Keratinocyte (primary cell): ENCODE measurements at regions not wholly inside any gene's neighbourhood (a gene's known extent, or its start where the extent isn't known, plus 50 kb on each side); places are given as distances from the start of the nearest gene placed in this dataset.

ENCODE experiments used
- DNase-seq: peaks from one replicate; pipeline ENCODE4 v3.0.0-alpha.2; 2011; ENCODE audit warnings: low read depth, missing footprints, low spot score
- FAIRE-seq: peaks from 2 replicates; lab custom pipeline; 2011; peaks lifted over from hg19 to GRCh38; lab: Jason Lieb, UNC
- H2AFZ ChIP-seq: 2 replicates; pipeline ENCODE4 v1.6.0; 2012; ENCODE audit warnings: low read length, control low read depth, inconsistent platforms; ENCODE audit not compliant: control insufficient read depth
- H3K27ac ChIP-seq: 2 replicates; pipeline ENCODE4 v1.5.1; 2011; ENCODE audit warnings: low read length; ENCODE audit not compliant: control insufficient read depth, insufficient read depth
- H3K27me3 ChIP-seq: 3 replicates; pipeline ENCODE4 v1.6.0; 2011; ENCODE audit warnings: low read length; ENCODE audit not compliant: control insufficient read depth, insufficient read depth; ENCODE audit errors: extremely low read depth
- H3K36me3 ChIP-seq, 2 experiments: 2 replicates in 1 of 2; 3 replicates in 1 of 2; pipeline ENCODE4 v1.5.1; 2011; ENCODE audit warnings: low read length in 2 of 2, mild to moderate bottlenecking in 1 of 2; ENCODE audit not compliant: control insufficient read depth in 2 of 2, insufficient read depth in 2 of 2; ENCODE audit errors: extremely low read depth in 1 of 2
- H3K4me1 ChIP-seq: 3 replicates; pipeline ENCODE4 v1.5.1; 2011; ENCODE audit warnings: low read length; ENCODE audit not compliant: control insufficient read depth, insufficient read depth; ENCODE audit errors: extremely low read depth
- H3K4me2 ChIP-seq: 3 replicates; pipeline ENCODE4 v1.6.0; 2011; ENCODE audit warnings: low read depth, low read length; ENCODE audit not compliant: control insufficient read depth, insufficient read depth; ENCODE audit errors: extremely low read depth
- H3K4me3 ChIP-seq, 3 experiments: fragments of 200-600 bp in 1 of 3; sonication (generic) in 1 of 3; 2 replicates in 2 of 3; 3 replicates in 1 of 3; pipeline ENCODE4 v1.5.1; 2011 to 2016; ENCODE audit warnings: low read length in 3 of 3, mild to moderate bottlenecking in 3 of 3, control low read depth in 2 of 3, inconsistent platforms in 1 of 3, low read depth in 1 of 3, mixed read lengths in 1 of 3, mixed run types in 1 of 3, moderate library complexity in 1 of 3; ENCODE audit not compliant: control insufficient read depth in 2 of 3, insufficient read depth in 2 of 3; ENCODE audit errors: extremely low read depth in 1 of 3
- H3K79me2 ChIP-seq: 2 replicates; pipeline ENCODE4 v1.6.0; 2012; ENCODE audit warnings: low read length; ENCODE audit not compliant: control insufficient read depth, insufficient read depth
- H3K9ac ChIP-seq: 3 replicates; pipeline ENCODE4 v1.6.0; 2011; ENCODE audit warnings: low read length; ENCODE audit not compliant: control insufficient read depth, insufficient read depth; ENCODE audit errors: extremely low read depth
- H3K9me1 ChIP-seq: 3 replicates; pipeline ENCODE4 v1.6.0; 2011; ENCODE audit warnings: low read length; ENCODE audit not compliant: control insufficient read depth, insufficient read depth; ENCODE audit errors: extremely low read depth
- H3K9me3 ChIP-seq: 2 replicates; pipeline ENCODE4 v1.5.1; 2012; ENCODE audit warnings: low read depth, low read length; ENCODE audit not compliant: control insufficient read depth
- H4K20me1 ChIP-seq: 3 replicates; pipeline ENCODE4 v1.6.0; 2011; ENCODE audit warnings: low read length; ENCODE audit not compliant: control insufficient read depth, insufficient read depth; ENCODE audit errors: extremely low read depth
- EZH2 ChIP-seq: IDR thresholded peaks from one replicate; pipeline ENCODE4 v1.6.1; 2012; ENCODE audit warnings: inconsistent platforms, mild to moderate bottlenecking, low read length, moderate library complexity
- dilution Hi-C: fragments of 300-500 bp; cut with MboI; formaldehyde crosslinking; loops from one replicate; pipeline ENCODE4 v1.7.0; 2020; ENCODE audit warnings: low sequenced_read_pairs; ENCODE audit not compliant: extremely low pct_ligation_motif_present
- TF ChIP-seq, protein P1 (sequence below), 3 experiments: IDR thresholded peaks in 1 of 3; conservative IDR thresholded peaks in 1 of 3; optimal IDR thresholded peaks in 1 of 3; 2 replicates in 2 of 3; 3 replicates in 1 of 3; pipeline versions ENCODE3 to v1.5.1; 2011; ENCODE audit warnings: low read length in 3 of 3, mild to moderate bottlenecking in 3 of 3, moderate library complexity in 2 of 3, control low read depth in 1 of 3, inconsistent platforms in 1 of 3; ENCODE audit not compliant: insufficient read depth in 2 of 3; ENCODE audit errors: extremely low read depth in 1 of 3

DNA sequence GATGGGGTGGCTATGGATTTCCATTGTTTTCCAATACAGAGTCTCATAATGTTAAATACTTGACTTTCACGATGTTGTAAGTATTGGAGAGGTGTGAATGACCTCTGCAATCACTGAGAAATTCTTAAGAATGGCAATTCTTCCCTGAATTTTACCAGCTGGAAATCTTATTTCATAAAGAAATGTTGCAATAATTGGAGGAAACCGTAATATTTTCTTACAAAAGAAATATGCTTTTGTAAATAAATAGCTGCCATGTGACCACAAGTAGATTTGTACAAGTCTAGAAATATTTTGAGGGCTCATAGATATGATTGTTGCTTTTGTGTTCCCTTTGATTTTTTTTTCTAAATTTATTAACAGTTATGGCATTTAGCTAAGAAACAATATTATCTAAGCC is 308.7 kb upstream of the ATP2B1 start:
- no peak overlapping the region for H3K4me3 ChIP-seq
- TF ChIP-seq EZH2 = no peak
- TF ChIP-seq, protein P1, sequence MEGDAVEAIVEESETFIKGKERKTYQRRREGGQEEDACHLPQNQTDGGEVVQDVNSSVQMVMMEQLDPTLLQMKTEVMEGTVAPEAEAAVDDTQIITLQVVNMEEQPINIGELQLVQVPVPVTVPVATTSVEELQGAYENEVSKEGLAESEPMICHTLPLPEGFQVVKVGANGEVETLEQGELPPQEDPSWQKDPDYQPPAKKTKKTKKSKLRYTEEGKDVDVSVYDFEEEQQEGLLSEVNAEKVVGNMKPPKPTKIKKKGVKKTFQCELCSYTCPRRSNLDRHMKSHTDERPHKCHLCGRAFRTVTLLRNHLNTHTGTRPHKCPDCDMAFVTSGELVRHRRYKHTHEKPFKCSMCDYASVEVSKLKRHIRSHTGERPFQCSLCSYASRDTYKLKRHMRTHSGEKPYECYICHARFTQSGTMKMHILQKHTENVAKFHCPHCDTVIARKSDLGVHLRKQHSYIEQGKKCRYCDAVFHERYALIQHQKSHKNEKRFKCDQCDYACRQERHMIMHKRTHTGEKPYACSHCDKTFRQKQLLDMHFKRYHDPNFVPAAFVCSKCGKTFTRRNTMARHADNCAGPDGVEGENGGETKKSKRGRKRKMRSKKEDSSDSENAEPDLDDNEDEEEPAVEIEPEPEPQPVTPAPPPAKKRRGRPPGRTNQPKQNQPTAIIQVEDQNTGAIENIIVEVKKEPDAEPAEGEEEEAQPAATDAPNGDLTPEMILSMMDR (optimal IDR thresholded peaks at IDR 0.05 in 1 of 3, IDR thresholded peaks at IDR 0.05 in 1 of 3, conservative IDR thresholded peaks at IDR 0.05 in 1 of 3; ENCODE audit: extremely low read depth in 1 of 3, insufficient read depth in 2 of 3, low read length in 3 of 3) = no peak
- no peaks in the 10 kb centered on the region for H4K20me1 ChIP-seq
- H3K79me2 ChIP-seq = no peaks in the 10 kb centered on the region
- H3K4me1 ChIP-seq = peaks cover 7% of the 10 kb centered on the region
- dilution Hi-C loops = no loop called here
- DNase-seq (no peak), FAIRE-seq (no peak)
- no peak overlapping the region for H3K9ac ChIP-seq
- H3K27ac ChIP-seq = no peak overlapping the region
- no peaks in the 10 kb centered on the region for H3K9me1 ChIP-seq
- no peak overlapping the region for H3K4me2 ChIP-seq
- no peaks in the 10 kb centered on the region for H3K9me3 ChIP-seq
- no peak overlapping the region for H2AFZ ChIP-seq
- H3K27me3 ChIP-seq = no peaks in the 10 kb centered on the region
- H3K36me3 ChIP-seq = no peaks in the 10 kb centered on the region

DNA sequence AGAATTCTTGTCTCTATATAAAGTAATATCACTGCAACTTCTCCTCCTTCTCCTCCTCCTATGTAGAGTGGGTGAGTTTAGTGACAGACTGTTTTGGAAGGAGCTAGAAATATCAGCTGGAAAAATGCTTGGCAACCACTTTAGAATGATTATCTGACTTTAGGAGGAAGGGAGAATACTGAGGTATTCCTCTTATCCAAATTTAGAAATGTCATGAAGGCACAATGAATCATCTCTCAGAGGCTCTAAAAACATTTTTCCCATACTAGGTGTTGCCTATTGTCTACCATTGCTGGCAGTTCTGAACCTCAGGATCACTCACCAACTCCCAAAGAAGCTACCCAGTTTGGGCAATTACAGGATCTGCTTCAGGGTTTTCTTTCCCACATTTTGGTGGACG is 306.6 kb upstream of the ATP2B1 start:
- H3K79me2 ChIP-seq = no peaks in the 10 kb centered on the region
- H3K9ac ChIP-seq = no peak overlapping the region
- H2AFZ ChIP-seq = peak overlapping the region; percentile 58
- FAIRE-seq (peak; percentile 73), DNase-seq (no peak)
- H3K27me3 ChIP-seq = no peaks in the 10 kb centered on the region
- H3K9me3 ChIP-seq = no peaks in the 10 kb centered on the region
- no peak for TF ChIP-seq EZH2
- TF ChIP-seq, protein P1 (optimal IDR thresholded peaks at IDR 0.05 in 1 of 3, IDR thresholded peaks at IDR 0.05 in 1 of 3, conservative IDR thresholded peaks at IDR 0.05 in 1 of 3; ENCODE audit: extremely low read depth in 1 of 3, insufficient read depth in 2 of 3, low read length in 3 of 3) = no peak
- no peaks in the 10 kb centered on the region for H3K9me1 ChIP-seq
- dilution Hi-C loops = no loop called here
- H3K4me2 ChIP-seq = peak overlapping the region; percentile 25
- H3K36me3 ChIP-seq = no peaks in the 10 kb centered on the region
- no peaks in the 10 kb centered on the region for H4K20me1 ChIP-seq
- H3K4me3 ChIP-seq = no peak overlapping the region
- peaks cover 7% of the 10 kb centered on the region for H3K4me1 ChIP-seq
- no peak overlapping the region for H3K27ac ChIP-seq
